ENCODE measurements at regions not wholly inside any gene's neighbourhood (a gene's known extent, or its start where the extent isn't known, plus 50 kb on each side); places are given as distances from the start of the nearest gene placed in this dataset.

DNA sequence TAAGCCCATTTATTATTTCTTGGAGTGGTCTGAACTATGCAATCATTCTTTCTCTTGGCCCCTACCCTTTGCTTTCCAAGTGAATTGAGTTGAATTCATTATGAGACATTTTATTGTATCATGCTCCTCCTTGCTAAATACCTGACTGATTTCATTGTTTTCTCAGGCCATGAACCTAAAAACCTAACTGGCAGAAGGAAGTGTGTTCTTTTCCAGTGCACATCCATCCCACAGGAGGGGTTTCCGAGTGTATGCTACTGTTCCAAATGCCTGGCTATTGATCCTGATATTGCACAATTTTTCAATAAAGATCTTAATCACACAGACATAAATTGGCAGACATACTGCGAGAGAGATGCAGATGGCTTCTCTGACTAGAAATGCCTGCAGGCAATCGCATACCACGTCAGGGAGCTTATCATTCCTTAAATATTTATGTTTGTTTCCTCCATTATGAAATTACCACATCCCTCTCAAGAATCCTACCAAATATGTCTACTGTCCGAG is 162.2 kb upstream of the EGLN3 start:
- no peaks in the 10 kb centered on the region for H3K36me3 ChIP-seq (ENCODE audit: low read depth)
- no peaks in the 10 kb centered on the region; the same call in 1 of the 2 replicates for H3K9me3 ChIP-seq (ENCODE audit: insufficient read depth, low read depth)
- 0 out of 2 replicates have a peak overlapping the region, but pooled peaks have one; percentile 18 for H3K4me3 ChIP-seq
- DNase-seq = peak; percentile 59 to 95
- peak overlapping the region; percentile 23; the same call in 1 of the 2 replicates for H2AFZ ChIP-seq
- peaks cover 31% of the 10 kb centered on the region for H3K4me1 ChIP-seq (replicated peaks; ENCODE audit: insufficient read depth)
- H3K9me2 ChIP-seq (ENCODE audit: insufficient read depth) = no peaks in the 10 kb centered on the region
- TF ChIP-seq EZH2 (IDR thresholded peaks at IDR 0.05; ENCODE audit: low read depth) (no peak), CTCF (conservative IDR thresholded peaks at IDR 0.05) (no peak)
- H4K20me1 ChIP-seq (ENCODE audit: insufficient read depth) = no peaks in the 10 kb centered on the region
- H3K27me3 ChIP-seq (ENCODE audit: insufficient read depth, low read depth) = no peaks in the 10 kb centered on the region
- peak overlapping the region; percentile 67 for H3K4me2 ChIP-seq
- CTCF ChIA-PET = interaction anchor here (0.6 kb wide), 1 partner anchor 123 kb away, joined by 3 read pairs; no protein-coding TSS in a partner anchor
- H3F3A ChIP-seq (ENCODE audit: insufficient read depth, low read depth) = peaks cover 23% of the 10 kb centered on the region
- peak overlapping the region; percentile 54 for H3K27ac ChIP-seq
- BruUV-seq (replicated peaks) = no TSS peak
- intact Hi-C loops (cut with micrococcal nuclease; ENCODE audit: unreplicated experiment) = loop anchor here (1.0 kb wide), 2 partner anchors 26 to 198 kb away; no protein-coding TSS in a partner anchor
- POLR2A ChIA-PET (ENCODE audit: unreplicated experiment) = interaction anchor here (0.7 kb wide), 1 partner anchor 61 kb away, joined by 6 read pairs; no protein-coding TSS in a partner anchor
- H3K79me2 ChIP-seq (ENCODE audit: low read depth) = no peaks in the 10 kb centered on the region

DNA sequence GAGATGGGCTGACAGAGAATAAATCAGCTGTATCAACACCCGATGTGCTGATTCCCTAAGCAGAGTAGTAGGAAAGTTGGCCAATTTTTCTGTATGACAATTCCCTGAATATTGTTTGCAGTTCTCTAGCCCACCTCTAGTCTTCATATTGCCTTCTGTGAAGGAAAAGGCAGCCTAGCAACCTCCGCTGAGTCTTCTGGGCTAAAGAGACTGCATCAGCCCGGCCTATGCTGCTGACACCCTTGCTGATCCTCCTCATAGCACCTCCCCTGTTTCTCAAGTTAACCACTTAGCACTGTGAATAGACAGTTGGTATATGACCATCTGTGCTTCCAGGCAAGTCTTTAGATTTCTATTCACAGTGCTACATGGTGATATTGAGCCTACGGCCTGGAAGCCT is 161.1 kb upstream of the EGLN3 start:
- H3K9me2 ChIP-seq (ENCODE audit: insufficient read depth) = no peaks in the 10 kb centered on the region
- POLR2A ChIA-PET (ENCODE audit: unreplicated experiment) = no interaction called here
- H3K4me3 ChIP-seq = no peak overlapping the region
- H3K79me2 ChIP-seq (ENCODE audit: low read depth) = no peaks in the 10 kb centered on the region
- H3F3A ChIP-seq (ENCODE audit: insufficient read depth, low read depth) = peaks cover 23% of the 10 kb centered on the region
- no peaks in the 10 kb centered on the region for H3K27me3 ChIP-seq (ENCODE audit: insufficient read depth, low read depth)
- TF ChIP-seq EZH2 (IDR thresholded peaks at IDR 0.05; ENCODE audit: low read depth) = no peak
- TF ChIP-seq CTCF (conservative IDR thresholded peaks at IDR 0.05) = 0 out of 2 replicates have a peak, but pooled peaks have one; percentile 19
- CTCF ChIA-PET = no interaction called here
- no peak overlapping the region for H2AFZ ChIP-seq
- intact Hi-C loops (cut with micrococcal nuclease; ENCODE audit: unreplicated experiment) = no loop called here
- peaks cover 31% of the 10 kb centered on the region for H3K4me1 ChIP-seq (replicated peaks; ENCODE audit: insufficient read depth)
- H3K4me2 ChIP-seq = peak overlapping the region; percentile 67
- no TSS peak for BruUV-seq (replicated peaks)
- no peaks in the 10 kb centered on the region for H3K36me3 ChIP-seq (ENCODE audit: low read depth)
- H4K20me1 ChIP-seq (ENCODE audit: insufficient read depth) = no peaks in the 10 kb centered on the region
- no peaks in the 10 kb centered on the region; the same call in 1 of the 2 replicates for H3K9me3 ChIP-seq (ENCODE audit: insufficient read depth, low read depth)
- no peak for DNase-seq
- peak overlapping the region; percentile 53 for H3K27ac ChIP-seq

DNA sequence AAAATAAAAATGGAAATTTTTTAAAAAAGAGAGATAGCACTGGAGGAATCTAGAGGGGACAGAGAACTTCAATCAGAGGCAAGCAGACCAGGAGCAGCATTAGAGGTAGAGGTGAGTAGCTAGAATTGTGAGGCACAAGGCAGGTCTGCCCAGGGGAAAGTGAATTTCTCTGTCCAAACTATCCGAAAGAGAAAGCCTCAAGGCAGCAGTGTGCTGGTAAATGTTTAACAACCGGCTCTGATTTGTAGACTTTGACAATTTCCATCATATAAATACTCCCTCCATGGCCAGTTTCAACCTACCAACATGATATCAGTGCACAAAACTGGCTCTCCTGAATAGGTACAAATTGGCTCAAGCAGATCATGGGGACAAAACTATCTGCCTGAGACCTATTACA is 160.6 kb upstream of the EGLN3 start:
- H3K4me1 ChIP-seq (replicated peaks; ENCODE audit: insufficient read depth) = peaks cover 31% of the 10 kb centered on the region
- no peaks in the 10 kb centered on the region for H3K36me3 ChIP-seq (ENCODE audit: low read depth)
- no peak overlapping the region for H3K4me3 ChIP-seq
- intact Hi-C loops (cut with micrococcal nuclease; ENCODE audit: unreplicated experiment) = no loop called here
- H3K9me2 ChIP-seq (ENCODE audit: insufficient read depth) = no peaks in the 10 kb centered on the region
- no peaks in the 10 kb centered on the region for H4K20me1 ChIP-seq (ENCODE audit: insufficient read depth)
- H3K27ac ChIP-seq = no peak overlapping the region
- 0 out of 2 replicates have a peak overlapping the region, but pooled peaks have one; percentile 67 for H3K4me2 ChIP-seq
- TF ChIP-seq EZH2 (IDR thresholded peaks at IDR 0.05; ENCODE audit: low read depth) (no peak), CTCF (conservative IDR thresholded peaks at IDR 0.05) (no peak)
- H2AFZ ChIP-seq = no peak overlapping the region
- POLR2A ChIA-PET (ENCODE audit: unreplicated experiment) = no interaction called here
- CTCF ChIA-PET = no interaction called here
- peaks cover 23% of the 10 kb centered on the region for H3F3A ChIP-seq (ENCODE audit: insufficient read depth, low read depth)
- no peaks in the 10 kb centered on the region for H3K27me3 ChIP-seq (ENCODE audit: insufficient read depth, low read depth)
- no peaks in the 10 kb centered on the region for H3K79me2 ChIP-seq (ENCODE audit: low read depth)
- no peaks in the 10 kb centered on the region; the same call in 1 of the 2 replicates for H3K9me3 ChIP-seq (ENCODE audit: insufficient read depth, low read depth)
- BruUV-seq (replicated peaks) = no TSS peak
- no peak for DNase-seq
